ENCODE measurements at regions not wholly inside any gene's neighbourhood (a gene's known extent, or its start where the extent isn't known, plus 50 kb on each side); places are given as distances from the start of the nearest gene placed in this dataset.

- TF ChIP-seq CTCF (IDR thresholded peaks at IDR 0.05; ENCODE audit: low read depth, low read length, poor library complexity, severe bottlenecking) (no peak), EZH2phosphoT487 (IDR thresholded peaks at IDR 0.05; ENCODE audit: borderline replicate concordance, low read length) (no peak)
These were observed 158.4 kb upstream of the ZKSCAN2 start for GRCh38 chr16:25416002-25416401.

All from DOHH2 (cell line).